ENCODE measurements at regions not wholly inside any gene's neighbourhood (a gene's known extent, or its start where the extent isn't known, plus 50 kb on each side); places are given as distances from the start of the nearest gene placed in this dataset.

- Histone ChIP-seq H3K4me3 (no peak overlapping the region), H3K36me3 (no peaks in the 10 kb centered on the region), H3K27me3 (no peaks in the 10 kb centered on the region), H3K27ac (no peak overlapping the region), H3K4me1 (no peaks in the 10 kb centered on the region), H3K9me3 (no peaks in the 10 kb centered on the region)
- DNase-seq (ENCODE audit: low spot score in 2 of 2): no peak
- no peak for TF ChIP-seq CTCF (IDR thresholded peaks at IDR 0.05)
- intact Hi-C loops (cut with DNase I): no loop called here
Observed at GRCh38 chr18:53610957-53611356, 613.5 kb downstream of the MBD2 start.

GRCh38 chr18:53606792-53607191 lies 617.7 kb downstream of the MBD2 start:
- H3K4me1 ChIP-seq: no peaks in the 10 kb centered on the region
- H3K27me3 ChIP-seq: no peaks in the 10 kb centered on the region
- H3K4me3 ChIP-seq: no peak overlapping the region
- DNase-seq (ENCODE audit: low spot score in 2 of 2): no peak
- intact Hi-C loops (cut with DNase I): no loop called here
- H3K36me3 ChIP-seq: no peaks in the 10 kb centered on the region
- no peak for TF ChIP-seq CTCF (IDR thresholded peaks at IDR 0.05)
- no peak overlapping the region for H3K27ac ChIP-seq
- H3K9me3 ChIP-seq: no peaks in the 10 kb centered on the region

GRCh38 chr18:53605198-53605597 lies 619.3 kb downstream of the MBD2 start:
- no peak for DNase-seq (ENCODE audit: low spot score in 2 of 2)
- no peak for TF ChIP-seq CTCF (IDR thresholded peaks at IDR 0.05)
- H3K4me3 ChIP-seq: no peak overlapping the region
- no peak overlapping the region for H3K27ac ChIP-seq
- H3K4me1 ChIP-seq: no peaks in the 10 kb centered on the region
- H3K9me3 ChIP-seq: no peaks in the 10 kb centered on the region
- no peaks in the 10 kb centered on the region for H3K36me3 ChIP-seq
- intact Hi-C loops (cut with DNase I): no loop called here
- H3K27me3 ChIP-seq: no peaks in the 10 kb centered on the region

- Histone ChIP-seq H3K27ac (no peak overlapping the region), H3K36me3 (no peaks in the 10 kb centered on the region), H3K27me3 (no peaks in the 10 kb centered on the region), H3K4me1 (no peaks in the 10 kb centered on the region), H3K4me3 (no peak overlapping the region), H3K9me3 (no peaks in the 10 kb centered on the region)
- no peak for DNase-seq (ENCODE audit: low spot score in 2 of 2)
- no peak for TF ChIP-seq CTCF (IDR thresholded peaks at IDR 0.05)
- intact Hi-C loops (cut with DNase I): no loop called here
Observed at GRCh38 chr18:53603276-53603675, 621.2 kb downstream of the MBD2 start.

GRCh38 chr18:53601344-53601743 lies 623.1 kb downstream of the MBD2 start:
- TF ChIP-seq CTCF (IDR thresholded peaks at IDR 0.05): no peak
- intact Hi-C loops (cut with DNase I): no loop called here

GRCh38 chr18:53586923-53587322 lies 637.5 kb downstream of the MBD2 start:
- H3K4me1 ChIP-seq: no peaks in the 10 kb centered on the region
- H3K27ac ChIP-seq: no peak overlapping the region
- H3K9me3 ChIP-seq: no peaks in the 10 kb centered on the region
- no peak overlapping the region for H3K4me3 ChIP-seq
- no peaks in the 10 kb centered on the region for H3K36me3 ChIP-seq
- DNase-seq (ENCODE audit: low spot score in 2 of 2): no peak
- intact Hi-C loops (cut with DNase I): no loop called here
- no peak for TF ChIP-seq CTCF (IDR thresholded peaks at IDR 0.05)
- H3K27me3 ChIP-seq: no peaks in the 10 kb centered on the region

More at GRCh38 chr18:53601344-53601743, 623.1 kb downstream of the MBD2 start:
- Histone ChIP-seq H3K9me3 (no peaks in the 10 kb centered on the region), H3K4me3 (no peak overlapping the region), H3K4me1 (no peaks in the 10 kb centered on the region), H3K27me3 (no peaks in the 10 kb centered on the region), H3K36me3 (no peaks in the 10 kb centered on the region), H3K27ac (no peak overlapping the region)
- DNase-seq (ENCODE audit: low spot score in 2 of 2): no peak
